Fibroblast of villous mesenchyme (primary cell): ENCODE measurements at regions not wholly inside any gene's neighbourhood (a gene's known extent, or its start where the extent isn't known, plus 50 kb on each side); places are given as distances from the start of the nearest gene placed in this dataset.
"Not testable (repeated sequence)": the region's sequence is repeated elsewhere in the genome, so short reads cannot be mapped to it uniquely, and the experiment has no call there.

Source experiments
- DNase-seq: peaks from one replicate; pipeline ENCODE4 v3.0.0-alpha.2; 2010; ENCODE audit warnings: low read depth
- H3K4me3 ChIP-seq: 2 replicates; pipeline ENCODE4 v1.5.1; 2011; ENCODE audit warnings: low read depth, mild to moderate bottlenecking, low read length
- CTCF ChIP-seq: IDR thresholded peaks from 2 replicates; pipeline ENCODE4 v1.5.1; 2012; ENCODE audit warnings: low read depth, mild to moderate bottlenecking, low read length; ENCODE audit not compliant: insufficient read depth

- no peak for DNase-seq
- TF ChIP-seq CTCF = no peak
- H3K4me3 ChIP-seq = no peak overlapping the region
Observed at GRCh38 chr2:7377916-7378569, 460.8 kb downstream of the RNF144A start.

- no peak for TF ChIP-seq CTCF
- DNase-seq = no peak
- no peak overlapping the region for H3K4me3 ChIP-seq
Observed at GRCh38 chr2:7378591-7378990, 461.4 kb downstream of the RNF144A start.

- DNase-seq = no peak
- no peak for TF ChIP-seq CTCF
- no peak overlapping the region for H3K4me3 ChIP-seq
Observed at GRCh38 chr2:7379799-7380198, 462.6 kb downstream of the RNF144A start.

GRCh38 chr2:7384773-7385349 lies 467.6 kb downstream of the RNF144A start:
- H3K4me3 ChIP-seq = no peak overlapping the region
- no peak for TF ChIP-seq CTCF
- no peak for DNase-seq

GRCh38 chr2:7390311-7390710 lies 473.1 kb downstream of the RNF144A start:
- not testable (repeated sequence) for H3K4me3 ChIP-seq

GRCh38 chr2:7392076-7392787 lies 475.0 kb downstream of the RNF144A start:
- H3K4me3 ChIP-seq = no peak overlapping the region
- DNase-seq = no peak
- no peak for TF ChIP-seq CTCF

More at GRCh38 chr2:7390311-7390710, 473.1 kb downstream of the RNF144A start:
- DNase-seq = not testable (repeated sequence)

- no peak overlapping the region for H3K4me3 ChIP-seq
- no peak for TF ChIP-seq CTCF
- no peak for DNase-seq
Observed at GRCh38 chr2:7394195-7394594, 477.0 kb downstream of the RNF144A start.
